Endothelial cell of umbilical vein (primary cell): ENCODE measurements at regions not wholly inside any gene's neighbourhood (a gene's known extent, or its start where the extent isn't known, plus 50 kb on each side); places are given as distances from the start of the nearest gene placed in this dataset.

Experiments
- BruUV-seq: library from RNA; stranded (reverse); fragments of 400-500 nt; replicated peaks from 2 replicates; lab custom pipeline; 2021; lab: Mats Ljungman, UMichigan
- CTCF ChIA-PET: fragments of 300-600, 350-600 bp; sonication (Branson Sonifier 250); formaldehyde crosslinking; loops from one replicate; lab custom pipeline; 2021; ENCODE audit warnings: antibody characterized with exemption, inconsistent platforms; lab: Charles Lee
- POLR2A ChIA-PET: fragments of 300-600, 350-600 bp; sonication (Branson Sonifier 250); formaldehyde crosslinking; loops from one replicate; lab custom pipeline; 2021; ENCODE audit warnings: antibody characterized with exemption, inconsistent platforms; lab: Charles Lee
- DNase-seq: peaks from one replicate; pipeline ENCODE4 v3.0.0-alpha.2; 2011; ENCODE audit warnings: low read depth, low spot score
- FAIRE-seq: peaks from 2 replicates; lab custom pipeline; 2011; peaks lifted over from hg19 to GRCh38; lab: Jason Lieb, UNC
- H2AFZ ChIP-seq: 2 replicates; pipeline ENCODE4 v1.6.0; 2012; ENCODE audit warnings: low read depth, low read length, control low read depth, inconsistent platforms
- H3K27ac ChIP-seq: 2 replicates; pipeline ENCODE4 v1.5.1; 2011; ENCODE audit warnings: low read depth, mild to moderate bottlenecking, control low read depth, low read length, moderate library complexity; ENCODE audit not compliant: insufficient read depth
- H3K27me3 ChIP-seq, 2 experiments: 2 replicates each; pipeline versions ENCODE4 v1.6.0 to v1.6.1; 2011; ENCODE audit warnings: low read length in 2 of 2, mixed read lengths in 1 of 2; ENCODE audit not compliant: control insufficient read depth in 2 of 2, insufficient read depth in 2 of 2
- H3K36me3 ChIP-seq, 2 experiments: 2 replicates in 1 of 2; 3 replicates in 1 of 2; pipeline ENCODE4 v1.5.1; 2011; ENCODE audit warnings: low read length in 2 of 2, mild to moderate bottlenecking in 1 of 2, moderate library complexity in 1 of 2; ENCODE audit not compliant: control insufficient read depth in 2 of 2, insufficient read depth in 2 of 2; ENCODE audit errors: extremely low read depth in 1 of 2
- H3K4me1 ChIP-seq: 3 replicates; pipeline ENCODE4 v1.5.1; 2011; ENCODE audit warnings: mild to moderate bottlenecking, low read length; ENCODE audit not compliant: control insufficient read depth, insufficient read depth; ENCODE audit errors: extremely low read depth
- H3K4me2 ChIP-seq: 2 replicates; pipeline ENCODE4 v1.6.1; 2011; ENCODE audit warnings: low read length, control low read depth, mixed read lengths; ENCODE audit not compliant: insufficient read depth
- H3K4me3 ChIP-seq, 3 experiments: fragments of 200-600 bp in 1 of 3; sonication (generic), shearing (Covaris generic) in 1 of 3; replicated peaks in 1 of 3; 2 replicates each; pipeline ENCODE4 v1.5.1; 2011 to 2016; ENCODE audit warnings: control low read depth in 3 of 3, low read length in 3 of 3, mild to moderate bottlenecking in 2 of 3, inconsistent platforms in 1 of 3, low read depth in 1 of 3, moderate library complexity in 1 of 3; ENCODE audit not compliant: insufficient read depth in 1 of 3
- H3K79me2 ChIP-seq: 2 replicates; pipeline ENCODE4 v1.6.0; 2012; ENCODE audit warnings: low read length, inconsistent platforms; ENCODE audit not compliant: control insufficient read depth, insufficient read depth
- H3K9ac ChIP-seq: replicated peaks from 2 replicates; pipeline ENCODE3; 2011; ENCODE audit warnings: low read length, control low read depth; ENCODE audit not compliant: insufficient read depth; ENCODE audit errors: extremely low read depth
- H3K9me1 ChIP-seq: replicated peaks from 3 replicates; pipeline ENCODE4 v1.6.0; 2011; ENCODE audit warnings: mild to moderate bottlenecking, low read length; ENCODE audit not compliant: control insufficient read depth, insufficient read depth; ENCODE audit errors: extremely low read depth
- H3K9me3 ChIP-seq: replicated peaks from 2 replicates; pipeline ENCODE4 v1.5.1; 2012; ENCODE audit warnings: low read length, inconsistent platforms; ENCODE audit not compliant: control insufficient read depth, insufficient read depth
- H4K20me1 ChIP-seq: replicated peaks from 2 replicates; pipeline ENCODE3; 2011; ENCODE audit warnings: mild to moderate bottlenecking, low read length; ENCODE audit not compliant: control insufficient read depth, insufficient read depth; ENCODE audit errors: extremely low read depth
- EZH2 ChIP-seq: IDR thresholded peaks from 2 replicates; pipeline ENCODE4 v1.6.1; 2012; ENCODE audit warnings: borderline replicate concordance, low read depth, mild to moderate bottlenecking, moderate library complexity, low read length, inconsistent platforms; ENCODE audit not compliant: severe bottlenecking
- FOS ChIP-seq: IDR thresholded peaks from 2 replicates; pipeline ENCODE4 v1.6.1; 2011; ENCODE audit warnings: mild to moderate bottlenecking, low read length, moderate library complexity, borderline replicate concordance; ENCODE audit not compliant: insufficient read depth
- GATA2 ChIP-seq: IDR thresholded peaks from 2 replicates; pipeline ENCODE4 v1.7.0; 2011; ENCODE audit warnings: low read depth, mild to moderate bottlenecking, moderate library complexity, mixed read lengths, low read length; ENCODE audit not compliant: insufficient read length, insufficient read depth
- JUN ChIP-seq: IDR thresholded peaks from 2 replicates; pipeline ENCODE4 v1.6.1; 2011; ENCODE audit warnings: borderline replicate concordance, low read depth; ENCODE audit not compliant: insufficient read length, insufficient read depth
- MYC ChIP-seq: IDR thresholded peaks from one replicate; pipeline ENCODE4 v1.6.1; 2011; ENCODE audit warnings: mild to moderate bottlenecking, low read depth, low read length
- POLR2A ChIP-seq: IDR thresholded peaks from 2 replicates; pipeline ENCODE4 v1.6.1; 2012; ENCODE audit warnings: low read depth, mild to moderate bottlenecking, control low read depth, low read length
- POLR2AphosphoS5 ChIP-seq: IDR thresholded peaks from 2 replicates; pipeline ENCODE4 v1.6.1; 2012; ENCODE audit warnings: low read depth, mild to moderate bottlenecking, control low read depth, low read length, moderate library complexity; ENCODE audit not compliant: insufficient read depth
- dilution Hi-C: fragments of 300-500 bp; cut with MboI; formaldehyde crosslinking; loops from one replicate; pipeline ENCODE4 v1.15.0; 2019; ENCODE audit warnings: low sequenced_read_pairs; ENCODE audit not compliant: extremely low pct_ligation_motif_present
- intact Hi-C: fragments of 100-400 bp; cut with micrococcal nuclease; formaldehyde crosslinking; loops from one replicate; pipeline ENCODE4 v1.10.0; 2022
- TF ChIP-seq, protein P1 (sequence below): IDR thresholded peaks from 2 replicates; pipeline ENCODE4 v1.6.1; 2011; ENCODE audit not compliant: insufficient read depth, insufficient read length
- TF ChIP-seq, protein P2 (sequence below), 2 donors: IDR thresholded peaks; 1 replicate in 1 of 2; 2 replicates in 1 of 2; pipeline ENCODE4 v1.5.1; 2011; ENCODE audit warnings: low read length in 2 of 2, mild to moderate bottlenecking in 2 of 2, moderate library complexity in 2 of 2, control low read depth in 1 of 2, inconsistent platforms in 1 of 2, low read depth in 1 of 2; ENCODE audit not compliant: insufficient read depth in 1 of 2; ENCODE audit errors: extremely low read depth in 1 of 2

DNA sequence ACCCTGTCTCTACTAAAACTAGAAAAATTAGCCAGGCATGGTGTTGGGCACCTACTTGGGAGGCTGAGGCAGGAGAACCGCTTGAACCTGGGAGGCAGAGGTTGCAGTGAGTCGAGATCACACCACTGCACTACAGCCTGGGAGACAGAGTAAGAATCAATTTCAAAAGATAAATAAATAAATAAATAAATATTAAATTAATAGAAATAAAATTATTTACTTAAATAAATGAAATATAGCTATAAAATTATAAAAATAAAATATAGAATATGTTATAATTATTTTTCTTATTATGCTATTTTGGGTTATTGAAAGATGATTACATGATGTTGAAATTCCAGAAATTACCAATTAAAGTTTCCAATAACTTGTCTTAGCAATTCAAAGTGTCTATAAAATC lies 1029.8 kb upstream of the AGA start:
- POLR2A ChIA-PET = no interaction called here
- H3K36me3 ChIP-seq = no peaks in the 10 kb centered on the region
- H3K79me2 ChIP-seq = no peaks in the 10 kb centered on the region
- DNase-seq (no peak), FAIRE-seq (no peak)
- TF ChIP-seq JUN (no peak), FOS (no peak), EZH2 (no peak), MYC (no peak), GATA2 (no peak), POLR2A (no peak), POLR2AphosphoS5 (no peak)
- TF ChIP-seq, protein P1, sequence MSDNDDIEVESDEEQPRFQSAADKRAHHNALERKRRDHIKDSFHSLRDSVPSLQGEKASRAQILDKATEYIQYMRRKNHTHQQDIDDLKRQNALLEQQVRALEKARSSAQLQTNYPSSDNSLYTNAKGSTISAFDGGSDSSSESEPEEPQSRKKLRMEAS = no peak
- TF ChIP-seq, protein P2, sequence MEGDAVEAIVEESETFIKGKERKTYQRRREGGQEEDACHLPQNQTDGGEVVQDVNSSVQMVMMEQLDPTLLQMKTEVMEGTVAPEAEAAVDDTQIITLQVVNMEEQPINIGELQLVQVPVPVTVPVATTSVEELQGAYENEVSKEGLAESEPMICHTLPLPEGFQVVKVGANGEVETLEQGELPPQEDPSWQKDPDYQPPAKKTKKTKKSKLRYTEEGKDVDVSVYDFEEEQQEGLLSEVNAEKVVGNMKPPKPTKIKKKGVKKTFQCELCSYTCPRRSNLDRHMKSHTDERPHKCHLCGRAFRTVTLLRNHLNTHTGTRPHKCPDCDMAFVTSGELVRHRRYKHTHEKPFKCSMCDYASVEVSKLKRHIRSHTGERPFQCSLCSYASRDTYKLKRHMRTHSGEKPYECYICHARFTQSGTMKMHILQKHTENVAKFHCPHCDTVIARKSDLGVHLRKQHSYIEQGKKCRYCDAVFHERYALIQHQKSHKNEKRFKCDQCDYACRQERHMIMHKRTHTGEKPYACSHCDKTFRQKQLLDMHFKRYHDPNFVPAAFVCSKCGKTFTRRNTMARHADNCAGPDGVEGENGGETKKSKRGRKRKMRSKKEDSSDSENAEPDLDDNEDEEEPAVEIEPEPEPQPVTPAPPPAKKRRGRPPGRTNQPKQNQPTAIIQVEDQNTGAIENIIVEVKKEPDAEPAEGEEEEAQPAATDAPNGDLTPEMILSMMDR (IDR thresholded peaks at IDR 0.05; ENCODE audit: extremely low read depth in 1 of 2, insufficient read depth in 1 of 2, low read depth in 1 of 2, low read length in 2 of 2) = no peak
- no peak overlapping the region for H3K9ac ChIP-seq
- H3K4me1 ChIP-seq = no peaks in the 10 kb centered on the region
- H3K9me1 ChIP-seq = no peaks in the 10 kb centered on the region
- CTCF ChIA-PET = no interaction called here
- H3K9me3 ChIP-seq = no peaks in the 10 kb centered on the region
- H3K4me3 ChIP-seq = no peak overlapping the region
- no TSS peak for BruUV-seq
- H4K20me1 ChIP-seq = no peaks in the 10 kb centered on the region
- intact Hi-C loops = no loop called here
- dilution Hi-C loops = no loop called here
- H3K4me2 ChIP-seq = no peak overlapping the region
- H2AFZ ChIP-seq = no peak overlapping the region
- H3K27ac ChIP-seq = no peak overlapping the region
- no peaks in the 10 kb centered on the region for H3K27me3 ChIP-seq
